Liver (tissue), 8 donors: ENCODE measurements at regions not wholly inside any gene's neighbourhood (a gene's known extent, or its start where the extent isn't known, plus 50 kb on each side); places are given as distances from the start of the nearest gene placed in this dataset.

Experiments
- DNase-seq: peaks from one replicate; pipeline ENCODE4 v3.0.0-alpha.2; 2017; ENCODE audit warnings: low spot score
- H3K27ac ChIP-seq, 2 donors: one replicate each; pipeline ENCODE4 v1.7.0; 2013; ENCODE audit warnings: inconsistent platforms in 2 of 2, low read length in 2 of 2, control low read depth in 1 of 2, low read depth in 1 of 2, mild to moderate bottlenecking in 1 of 2
- H3K27me3 ChIP-seq, 4 donors: one replicate each; pipeline versions ENCODE4 v1.6.1 to v1.7.0; 2013; ENCODE audit warnings: low read length in 3 of 4, inconsistent platforms in 1 of 4, mild to moderate bottlenecking in 1 of 4, moderate library complexity in 1 of 4; ENCODE audit not compliant: control insufficient read depth in 4 of 4, insufficient read depth in 4 of 4
- H3K36me3 ChIP-seq, 4 donors: one replicate each; pipeline versions ENCODE4 v1.6.1 to v1.7.0; 2013; ENCODE audit warnings: low read length in 3 of 4, mild to moderate bottlenecking in 3 of 4, low read depth in 1 of 4, moderate library complexity in 1 of 4; ENCODE audit not compliant: control insufficient read depth in 4 of 4, insufficient read depth in 3 of 4
- H3K4me1 ChIP-seq, 4 donors: one replicate each; pipeline versions ENCODE4 v1.6.1 to v1.7.0; 2013; ENCODE audit warnings: low read length in 3 of 4, mild to moderate bottlenecking in 3 of 4, moderate library complexity in 1 of 4; ENCODE audit not compliant: control insufficient read depth in 4 of 4, insufficient read depth in 4 of 4
- H3K4me3 ChIP-seq, 3 donors: one replicate each; pipeline versions ENCODE4 v1.6.1 to v1.7.0; 2013; ENCODE audit warnings: low read length in 3 of 3, control low read depth in 1 of 3, low read depth in 1 of 3, mild to moderate bottlenecking in 1 of 3
- H3K9ac ChIP-seq, 2 donors: one replicate each; pipeline ENCODE4 v1.7.0; 2013; ENCODE audit warnings: low read length in 2 of 2, mild to moderate bottlenecking in 2 of 2, moderate library complexity in 2 of 2, control low read depth in 1 of 2, low read depth in 1 of 2
- H3K9me3 ChIP-seq, 4 donors: one replicate each; pipeline versions ENCODE4 v1.6.1 to v1.7.0; 2013; ENCODE audit warnings: low read length in 3 of 4; ENCODE audit not compliant: control insufficient read depth in 4 of 4
- FOXA1 ChIP-seq: IDR thresholded peaks from 2 replicates; pipeline ENCODE4 v1.6.1; 2016; ENCODE audit warnings: antibody characterized with exemption
- FOXA2 ChIP-seq: IDR thresholded peaks from 2 replicates; pipeline ENCODE4 v1.6.1; 2016; ENCODE audit warnings: antibody characterized with exemption
- GABPA ChIP-seq, 2 donors: IDR thresholded peaks in 1 of 2; conservative IDR thresholded peaks in 1 of 2; 2 replicates each; pipeline ENCODE4 v1.6.1; 2016; ENCODE audit warnings: antibody characterized with exemption in 2 of 2, mild to moderate bottlenecking in 1 of 2, moderate library complexity in 1 of 2
- HNF4A ChIP-seq, 2 donors: conservative IDR thresholded peaks; 2 replicates each; pipeline ENCODE4 v1.6.1; 2016; ENCODE audit warnings: antibody characterized with exemption in 2 of 2, mild to moderate bottlenecking in 2 of 2
- HNF4G ChIP-seq: IDR thresholded peaks from 2 replicates; pipeline ENCODE4 v1.6.1; 2016; ENCODE audit warnings: antibody characterized with exemption
- JUND ChIP-seq, 2 donors: IDR thresholded peaks; 2 replicates each; pipeline ENCODE4 v1.6.1; 2016; ENCODE audit warnings: antibody characterized with exemption in 2 of 2
- NR2F2 ChIP-seq: IDR thresholded peaks from 2 replicates; pipeline ENCODE4 v1.6.1; 2016; ENCODE audit warnings: antibody characterized with exemption
- RXRA ChIP-seq, 2 donors: IDR thresholded peaks; 2 replicates each; pipeline ENCODE4 v1.6.1; 2017 to 2018; ENCODE audit warnings: antibody characterized with exemption in 2 of 2, mild to moderate bottlenecking in 1 of 2
- SP1 ChIP-seq: IDR thresholded peaks from 2 replicates; pipeline ENCODE4 v1.6.1; 2018; ENCODE audit warnings: antibody characterized with exemption, mild to moderate bottlenecking
- YY1 ChIP-seq: IDR thresholded peaks from 2 replicates; pipeline ENCODE4 v1.6.1; 2016; ENCODE audit warnings: antibody characterized with exemption, mild to moderate bottlenecking
- WGBS: extraction: QIAGEN DNeasy Blood & Tissue Kit; methylation state at CpG from one replicate; pipeline ENCODE4 v1.1.7; 2013; 5-methylcytosine and 5-hydroxymethylcytosine counted together
- TF ChIP-seq, protein P1 (sequence below): IDR thresholded peaks from 2 replicates; pipeline ENCODE4 v1.6.1; 2016; ENCODE audit warnings: antibody characterized with exemption
- TF ChIP-seq, protein P2 (sequence below): fragments of 150-350 bp; IDR thresholded peaks from 2 replicates; pipeline ENCODE4 v1.5.1; 2017; ENCODE audit warnings: improper control_type of control experiment, low read depth, low read length; ENCODE audit not compliant: missing input control
- TF ChIP-seq, protein P3 (sequence below): IDR thresholded peaks from 2 replicates; pipeline ENCODE4 v1.6.1; 2016; ENCODE audit warnings: antibody characterized with exemption
- TF ChIP-seq, protein P4 (sequence below): IDR thresholded peaks from 2 replicates; pipeline ENCODE4 v1.6.1; 2016; ENCODE audit warnings: antibody characterized with exemption
- donor health status: healthy.
- donor health status: healthy.
- donor health status: healthy.
- donor health status: healthy.
- donor health status: healthy.

DNA sequence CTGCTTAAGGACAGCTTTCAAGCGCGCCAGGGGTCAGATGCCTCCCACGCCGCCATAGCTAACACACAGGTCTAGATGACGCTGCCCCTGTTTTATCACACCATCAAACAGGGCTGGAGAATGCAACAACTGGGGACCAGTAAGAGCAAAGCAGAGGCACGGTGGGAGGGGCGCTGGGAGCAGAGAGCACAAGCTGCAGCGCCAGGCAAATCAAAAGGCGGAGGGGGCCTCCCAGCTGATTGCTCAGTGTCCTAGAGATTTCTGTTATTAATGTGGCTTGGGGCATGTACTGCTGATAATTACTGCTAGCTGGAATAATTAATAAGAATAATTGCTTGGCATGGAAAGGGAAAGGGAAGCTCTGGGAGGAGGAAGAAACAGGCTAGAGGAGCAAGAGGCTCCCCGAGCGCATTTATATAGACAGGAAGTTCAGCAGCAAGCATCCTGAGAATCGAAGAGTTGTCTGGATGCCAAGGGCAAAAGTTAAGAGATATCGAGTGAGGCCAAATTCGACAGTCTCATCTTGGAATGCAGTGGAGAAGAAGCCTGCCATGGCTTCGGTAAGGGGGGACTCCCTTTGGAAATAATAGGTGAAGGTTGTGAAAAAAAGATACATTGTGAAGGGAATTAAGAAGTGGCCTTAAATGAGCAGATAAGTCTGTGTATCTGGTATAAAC is 104.5 kb upstream of the ZNF521 start (continued):
- TF ChIP-seq, protein P1, sequence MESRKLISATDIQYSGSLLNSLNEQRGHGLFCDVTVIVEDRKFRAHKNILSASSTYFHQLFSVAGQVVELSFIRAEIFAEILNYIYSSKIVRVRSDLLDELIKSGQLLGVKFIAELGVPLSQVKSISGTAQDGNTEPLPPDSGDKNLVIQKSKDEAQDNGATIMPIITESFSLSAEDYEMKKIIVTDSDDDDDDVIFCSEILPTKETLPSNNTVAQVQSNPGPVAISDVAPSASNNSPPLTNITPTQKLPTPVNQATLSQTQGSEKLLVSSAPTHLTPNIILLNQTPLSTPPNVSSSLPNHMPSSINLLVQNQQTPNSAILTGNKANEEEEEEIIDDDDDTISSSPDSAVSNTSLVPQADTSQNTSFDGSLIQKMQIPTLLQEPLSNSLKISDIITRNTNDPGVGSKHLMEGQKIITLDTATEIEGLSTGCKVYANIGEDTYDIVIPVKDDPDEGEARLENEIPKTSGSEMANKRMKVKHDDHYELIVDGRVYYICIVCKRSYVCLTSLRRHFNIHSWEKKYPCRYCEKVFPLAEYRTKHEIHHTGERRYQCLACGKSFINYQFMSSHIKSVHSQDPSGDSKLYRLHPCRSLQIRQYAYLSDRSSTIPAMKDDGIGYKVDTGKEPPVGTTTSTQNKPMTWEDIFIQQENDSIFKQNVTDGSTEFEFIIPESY = no peak
- TF ChIP-seq, protein P2, sequence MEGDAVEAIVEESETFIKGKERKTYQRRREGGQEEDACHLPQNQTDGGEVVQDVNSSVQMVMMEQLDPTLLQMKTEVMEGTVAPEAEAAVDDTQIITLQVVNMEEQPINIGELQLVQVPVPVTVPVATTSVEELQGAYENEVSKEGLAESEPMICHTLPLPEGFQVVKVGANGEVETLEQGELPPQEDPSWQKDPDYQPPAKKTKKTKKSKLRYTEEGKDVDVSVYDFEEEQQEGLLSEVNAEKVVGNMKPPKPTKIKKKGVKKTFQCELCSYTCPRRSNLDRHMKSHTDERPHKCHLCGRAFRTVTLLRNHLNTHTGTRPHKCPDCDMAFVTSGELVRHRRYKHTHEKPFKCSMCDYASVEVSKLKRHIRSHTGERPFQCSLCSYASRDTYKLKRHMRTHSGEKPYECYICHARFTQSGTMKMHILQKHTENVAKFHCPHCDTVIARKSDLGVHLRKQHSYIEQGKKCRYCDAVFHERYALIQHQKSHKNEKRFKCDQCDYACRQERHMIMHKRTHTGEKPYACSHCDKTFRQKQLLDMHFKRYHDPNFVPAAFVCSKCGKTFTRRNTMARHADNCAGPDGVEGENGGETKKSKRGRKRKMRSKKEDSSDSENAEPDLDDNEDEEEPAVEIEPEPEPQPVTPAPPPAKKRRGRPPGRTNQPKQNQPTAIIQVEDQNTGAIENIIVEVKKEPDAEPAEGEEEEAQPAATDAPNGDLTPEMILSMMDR = no peak

DNA sequence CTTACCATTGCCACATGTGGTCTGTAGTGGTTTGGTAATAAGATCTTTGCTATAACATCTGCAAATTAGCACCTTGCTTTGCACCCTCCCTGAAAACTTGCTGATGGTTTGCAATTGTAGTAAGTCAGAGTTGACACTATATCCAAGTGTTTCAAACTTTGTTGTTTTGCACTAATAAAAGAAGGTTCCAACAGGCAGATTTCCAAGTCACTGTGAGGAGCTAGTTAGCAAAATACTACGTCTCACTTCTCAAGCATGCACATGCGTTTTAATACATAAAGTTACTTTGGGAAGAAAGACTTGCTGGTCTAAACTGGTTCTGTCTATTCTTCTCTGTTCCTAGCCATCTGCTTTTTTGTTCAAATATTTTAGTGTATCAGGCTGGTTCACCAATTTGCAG is 103.7 kb upstream of the ZNF521 start:
- H3K9me3 ChIP-seq = peaks cover 0 to 11% (median 1%) of the 10 kb centered on the region in 4 donors
- WGBS = 57% methylated on average over 2 of the region's 2 CpGs
- TF ChIP-seq YY1 = no peak
- TF ChIP-seq SP1 = no peak
- no peak for TF ChIP-seq JUND (IDR thresholded peaks at IDR 0.05)
- TF ChIP-seq FOXA2 = no peak
- TF ChIP-seq FOXA1 = no peak
- no peak for TF ChIP-seq HNF4A (conservative IDR thresholded peaks at IDR 0.05)
- TF ChIP-seq, protein P3, sequence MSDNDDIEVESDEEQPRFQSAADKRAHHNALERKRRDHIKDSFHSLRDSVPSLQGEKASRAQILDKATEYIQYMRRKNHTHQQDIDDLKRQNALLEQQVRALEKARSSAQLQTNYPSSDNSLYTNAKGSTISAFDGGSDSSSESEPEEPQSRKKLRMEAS = no peak
- TF ChIP-seq GABPA (IDR thresholded peaks at IDR 0.05 in 1 of 2, conservative IDR thresholded peaks at IDR 0.05 in 1 of 2) = no peak
- TF ChIP-seq HNF4G = no peak
- TF ChIP-seq NR2F2 = no peak

DNA sequence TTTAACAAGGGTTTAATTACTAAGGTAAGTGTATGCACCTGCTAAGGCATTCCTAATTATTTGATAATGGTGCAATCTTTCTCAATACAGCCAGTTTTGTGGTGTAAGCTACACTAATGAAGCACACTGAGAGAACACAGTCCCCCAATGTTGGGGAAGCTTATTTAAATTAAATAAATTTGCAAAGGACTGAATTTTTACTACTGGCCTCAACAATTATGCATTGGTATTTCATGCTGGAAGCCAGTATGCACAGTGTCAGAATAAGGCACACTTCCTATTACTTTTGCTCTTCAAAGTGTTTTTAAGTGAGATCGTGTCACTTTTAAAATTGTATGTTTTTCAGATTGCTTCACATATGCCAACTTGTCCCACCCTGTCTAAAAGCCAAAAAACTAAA is 103.2 kb upstream of the ZNF521 start:
- peaks cover 0 to 11% (median 1%) of the 10 kb centered on the region in 4 donors for H3K9me3 ChIP-seq

More for the DNA sequence above, 103.7 kb upstream of the ZNF521 start:
- no peaks in the 10 kb centered on the region for H3K4me1 ChIP-seq
- DNase-seq = no peak
- H3K27me3 ChIP-seq = no peaks in the 10 kb centered on the region
- H3K36me3 ChIP-seq = no peaks in the 10 kb centered on the region
- no peak overlapping the region for H3K9ac ChIP-seq
- no peak overlapping the region for H3K27ac ChIP-seq
- no peak overlapping the region for H3K4me3 ChIP-seq

More for the DNA sequence above, 103.2 kb upstream of the ZNF521 start:
- TF ChIP-seq, protein P4, sequence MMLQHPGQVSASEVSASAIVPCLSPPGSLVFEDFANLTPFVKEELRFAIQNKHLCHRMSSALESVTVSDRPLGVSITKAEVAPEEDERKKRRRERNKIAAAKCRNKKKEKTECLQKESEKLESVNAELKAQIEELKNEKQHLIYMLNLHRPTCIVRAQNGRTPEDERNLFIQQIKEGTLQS = no peak
- no peak for TF ChIP-seq HNF4G
- no peak for TF ChIP-seq GABPA (IDR thresholded peaks at IDR 0.05 in 1 of 2, conservative IDR thresholded peaks at IDR 0.05 in 1 of 2)
- TF ChIP-seq FOXA2 = no peak
- TF ChIP-seq YY1 = no peak
- no peak for TF ChIP-seq HNF4A (conservative IDR thresholded peaks at IDR 0.05)
- no peak for TF ChIP-seq NR2F2
- no peak for TF ChIP-seq RXRA (IDR thresholded peaks at IDR 0.05)
- TF ChIP-seq JUND (IDR thresholded peaks at IDR 0.05) = no peak
- no peak for TF ChIP-seq SP1
- TF ChIP-seq, protein P1 = no peak
- WGBS = 77% methylated on average over 1 of the region's 1 CpG
- Histone ChIP-seq H3K36me3 (no peaks in the 10 kb centered on the region), H3K27ac (no peak overlapping the region), H3K9ac (no peak overlapping the region), H3K4me1 (no peaks in the 10 kb centered on the region), H3K27me3 (no peaks in the 10 kb centered on the region), H3K4me3 (no peak overlapping the region)
- no peak for DNase-seq
